ENCODE measurements at regions not wholly inside any gene's neighbourhood (a gene's known extent, or its start where the extent isn't known, plus 50 kb on each side); places are given as distances from the start of the nearest gene placed in this dataset.

DNA sequence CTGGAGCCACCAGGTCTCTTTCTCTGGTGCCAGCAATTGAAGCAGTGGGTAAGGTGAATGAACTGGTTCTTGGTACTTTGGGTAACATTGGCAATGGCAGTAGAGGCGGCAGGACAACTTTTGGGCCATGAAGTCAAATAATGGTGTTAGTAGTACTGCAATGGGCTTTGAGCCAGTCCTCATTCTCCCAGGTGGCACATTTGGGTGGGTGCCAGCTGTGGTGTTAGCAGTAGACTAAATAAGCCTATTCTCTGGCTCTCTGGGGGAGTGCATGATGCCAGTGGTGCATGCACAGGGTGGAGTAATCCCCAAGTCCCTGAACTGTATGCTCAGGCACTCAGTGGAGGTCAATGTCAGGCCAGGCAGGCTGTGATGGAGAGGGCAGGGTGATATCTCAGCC lies 120.2 kb upstream of the LRRTM4 start:
- DNase-seq (no peak), ATAC-seq (no peak)
- intact Hi-C loops (cut with micrococcal nuclease): no loop called here
- Histone ChIP-seq H3K9me3 (ENCODE audit: control insufficient read depth, insufficient read depth, low read length) (peaks cover 17% of the 10 kb centered on the region), H3K27ac (ENCODE audit: low read length) (no peak overlapping the region), H3K4me1 (ENCODE audit: control insufficient read depth, insufficient read depth, low read length) (no peaks in the 10 kb centered on the region), H3K4me3 (ENCODE audit: low read length) (no peak overlapping the region), H3K27me3 (ENCODE audit: control insufficient read depth, insufficient read depth, low read length) (no peaks in the 10 kb centered on the region), H3K36me3 (ENCODE audit: control insufficient read depth, insufficient read depth, low read length) (no peaks in the 10 kb centered on the region)
- Mint-ChIP-seq H3K36me3 (peaks cover 18% of the 10 kb centered on the region), H3K27me3 (ENCODE audit: low read depth in 2 of 2) (no peaks in the 10 kb centered on the region), H3K4me3 (no peak overlapping the region), H3K27ac (no peak overlapping the region), H3K4me1 (no peaks in the 10 kb centered on the region), H3K9me3 (peaks cover 16 to 30% of the 10 kb centered on the region in 2 donors)
- 65% methylated on average over 1 of the region's 1 CpG for WGBS (ENCODE audit: insufficient coverage)
- TF ChIP-seq, protein P1, sequence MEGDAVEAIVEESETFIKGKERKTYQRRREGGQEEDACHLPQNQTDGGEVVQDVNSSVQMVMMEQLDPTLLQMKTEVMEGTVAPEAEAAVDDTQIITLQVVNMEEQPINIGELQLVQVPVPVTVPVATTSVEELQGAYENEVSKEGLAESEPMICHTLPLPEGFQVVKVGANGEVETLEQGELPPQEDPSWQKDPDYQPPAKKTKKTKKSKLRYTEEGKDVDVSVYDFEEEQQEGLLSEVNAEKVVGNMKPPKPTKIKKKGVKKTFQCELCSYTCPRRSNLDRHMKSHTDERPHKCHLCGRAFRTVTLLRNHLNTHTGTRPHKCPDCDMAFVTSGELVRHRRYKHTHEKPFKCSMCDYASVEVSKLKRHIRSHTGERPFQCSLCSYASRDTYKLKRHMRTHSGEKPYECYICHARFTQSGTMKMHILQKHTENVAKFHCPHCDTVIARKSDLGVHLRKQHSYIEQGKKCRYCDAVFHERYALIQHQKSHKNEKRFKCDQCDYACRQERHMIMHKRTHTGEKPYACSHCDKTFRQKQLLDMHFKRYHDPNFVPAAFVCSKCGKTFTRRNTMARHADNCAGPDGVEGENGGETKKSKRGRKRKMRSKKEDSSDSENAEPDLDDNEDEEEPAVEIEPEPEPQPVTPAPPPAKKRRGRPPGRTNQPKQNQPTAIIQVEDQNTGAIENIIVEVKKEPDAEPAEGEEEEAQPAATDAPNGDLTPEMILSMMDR (IDR thresholded peaks at IDR 0.05): no peak

DNA sequence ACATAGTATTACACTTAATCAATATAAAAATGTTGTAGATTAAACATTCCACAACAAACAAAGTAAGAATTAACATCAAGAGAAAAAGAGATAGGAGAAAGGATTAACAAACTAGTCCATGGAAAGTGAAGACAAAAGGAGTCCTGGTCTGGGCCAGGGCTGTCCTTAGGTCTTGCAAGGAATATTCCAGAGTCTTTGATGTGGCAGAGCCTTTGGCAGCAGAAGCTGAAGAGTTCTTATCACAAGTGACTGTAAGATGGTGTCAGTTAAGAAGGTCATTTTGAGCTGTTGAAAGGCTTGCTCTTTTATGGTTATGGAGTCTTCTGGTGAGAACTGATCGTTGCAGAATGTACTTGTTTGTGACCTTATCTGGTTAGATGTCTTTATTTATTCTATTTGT lies 127.7 kb upstream of the LRRTM4 start:
- no peak for ATAC-seq
- Histone ChIP-seq H3K27ac (ENCODE audit: low read length) (no peak overlapping the region), H3K4me3 (ENCODE audit: low read length) (no peak overlapping the region), H3K36me3 (ENCODE audit: control insufficient read depth, insufficient read depth, low read length) (no peaks in the 10 kb centered on the region), H3K9me3 (ENCODE audit: control insufficient read depth, insufficient read depth, low read length) (peaks cover 3% of the 10 kb centered on the region), H3K27me3 (ENCODE audit: control insufficient read depth, insufficient read depth, low read length) (no peaks in the 10 kb centered on the region), H3K4me1 (ENCODE audit: control insufficient read depth, insufficient read depth, low read length) (no peaks in the 10 kb centered on the region)
- Mint-ChIP-seq H3K27me3 (ENCODE audit: low read depth in 2 of 2) (no peaks in the 10 kb centered on the region), H3K4me3 (no peak overlapping the region), H3K27ac (no peak overlapping the region), H3K4me1 (no peaks in the 10 kb centered on the region), H3K9me3 (peaks cover 10 to 11% of the 10 kb centered on the region in 2 donors), H3K36me3 (no peaks in the 10 kb centered on the region)
- DNase-seq: no peak
- TF ChIP-seq, protein P1 (IDR thresholded peaks at IDR 0.05): no peak
- intact Hi-C loops (cut with micrococcal nuclease): no loop called here
- no CpG with 5 or more reads among the region's 1 CpG for WGBS (ENCODE audit: insufficient coverage)

DNA sequence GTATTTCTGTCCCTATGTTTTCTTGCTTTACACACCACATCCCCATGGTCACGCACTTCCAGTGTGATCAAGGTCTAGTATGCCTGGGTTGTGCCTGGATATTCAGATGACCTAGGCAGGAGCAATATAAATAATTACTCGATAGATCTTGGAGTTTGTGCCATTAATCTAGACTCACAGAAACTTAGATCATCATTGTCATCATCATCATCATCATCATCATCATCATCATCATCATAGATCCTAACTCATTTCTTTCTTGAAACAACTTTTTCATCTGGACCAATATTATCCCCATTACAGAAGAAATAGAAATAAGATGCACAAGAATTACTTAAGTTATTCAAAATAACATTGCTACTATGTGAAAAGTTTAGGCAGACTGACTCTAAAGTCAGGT lies 130.3 kb upstream of the LRRTM4 start:
- no peaks in the 10 kb centered on the region for H3K36me3 Mint-ChIP-seq
- Histone ChIP-seq H3K4me1 (ENCODE audit: control insufficient read depth, insufficient read depth, low read length) (no peaks in the 10 kb centered on the region), H3K9me3 (ENCODE audit: control insufficient read depth, insufficient read depth, low read length) (peaks cover 3% of the 10 kb centered on the region), H3K27ac (ENCODE audit: low read length) (no peak overlapping the region), H3K4me3 (ENCODE audit: low read length) (no peak overlapping the region), H3K36me3 (ENCODE audit: control insufficient read depth, insufficient read depth, low read length) (no peaks in the 10 kb centered on the region), H3K27me3 (ENCODE audit: control insufficient read depth, insufficient read depth, low read length) (no peaks in the 10 kb centered on the region)
- TF ChIP-seq, protein P1 (IDR thresholded peaks at IDR 0.05): no peak
- H3K27ac Mint-ChIP-seq: no peak overlapping the region
- H3K4me1 Mint-ChIP-seq: no peaks in the 10 kb centered on the region
- DNase-seq (no peak), ATAC-seq (no peak)
- 95% methylated on average over 2 of the region's 2 CpGs for WGBS (ENCODE audit: insufficient coverage)
- H3K27me3 Mint-ChIP-seq (ENCODE audit: low read depth in 2 of 2): no peaks in the 10 kb centered on the region
- H3K9me3 Mint-ChIP-seq: peaks cover 12 to 13% of the 10 kb centered on the region in 2 donors
- intact Hi-C loops (cut with micrococcal nuclease): no loop called here
- H3K4me3 Mint-ChIP-seq: no peak overlapping the region

DNA sequence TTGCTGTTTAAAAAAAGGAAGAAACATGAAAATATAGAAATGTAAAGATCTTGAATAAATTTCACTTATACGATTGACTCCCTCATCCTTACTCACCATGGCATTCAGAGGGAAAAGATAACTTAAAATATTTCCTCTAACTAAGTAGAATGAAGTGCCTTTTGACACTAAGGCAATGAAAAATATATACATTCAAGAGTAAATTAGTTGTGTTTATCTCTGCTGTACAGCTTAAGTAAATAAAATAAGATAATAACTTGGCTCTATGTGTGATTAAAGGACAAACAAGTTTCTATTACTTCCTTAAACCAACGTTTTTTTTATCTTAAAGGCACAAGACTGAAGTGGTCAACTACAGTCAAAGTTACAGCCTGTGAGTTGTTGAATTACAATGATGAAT lies 142.3 kb upstream of the LRRTM4 start:
- H3K27ac Mint-ChIP-seq: no peak overlapping the region

More for the DNA sequence above, 142.3 kb upstream of the LRRTM4 start:
- Histone ChIP-seq H3K4me3 (ENCODE audit: low read length) (no peak overlapping the region), H3K27ac (ENCODE audit: low read length) (no peak overlapping the region), H3K9me3 (ENCODE audit: control insufficient read depth, insufficient read depth, low read length) (no peaks in the 10 kb centered on the region), H3K27me3 (ENCODE audit: control insufficient read depth, insufficient read depth, low read length) (no peaks in the 10 kb centered on the region), H3K36me3 (ENCODE audit: control insufficient read depth, insufficient read depth, low read length) (no peaks in the 10 kb centered on the region), H3K4me1 (ENCODE audit: control insufficient read depth, insufficient read depth, low read length) (no peaks in the 10 kb centered on the region)
- Mint-ChIP-seq H3K4me1 (no peaks in the 10 kb centered on the region), H3K36me3 (no peaks in the 10 kb centered on the region), H3K9me3 (peaks cover 9% of the 10 kb centered on the region in 2 donors), H3K27me3 (ENCODE audit: low read depth in 2 of 2) (no peaks in the 10 kb centered on the region), H3K4me3 (no peak overlapping the region)
- TF ChIP-seq, protein P1 (IDR thresholded peaks at IDR 0.05): no peak
- DNase-seq (no peak), ATAC-seq (no peak)
- intact Hi-C loops (cut with micrococcal nuclease): no loop called here
- WGBS (ENCODE audit: insufficient coverage): no CpG with 5 or more reads among the region's 2 CpGs

Measured in natural killer cell (primary cell).